LNCAP (cell line): ENCODE measurements at regions not wholly inside any gene's neighbourhood (a gene's known extent, or its start where the extent isn't known, plus 50 kb on each side); places are given as distances from the start of the nearest gene placed in this dataset.

ENCODE experiments used
- CTCF ChIP-seq: fragments of 450-650 bp; IDR thresholded peaks from 2 replicates; pipeline ENCODE4 v1.5.1; 2017; ENCODE audit warnings: mild to moderate bottlenecking

- TF ChIP-seq CTCF = no peak
These were observed 284.6 kb upstream of the ELAC2 start for GRCh38 chr17:13302419-13302818.

GRCh38 chr17:13297183-13297582 lies 279.4 kb upstream of the ELAC2 start:
- TF ChIP-seq CTCF = no peak

- no peak for TF ChIP-seq CTCF
These were observed 275.6 kb upstream of the ELAC2 start for GRCh38 chr17:13293421-13293820.

GRCh38 chr17:13292291-13292690 lies 274.5 kb upstream of the ELAC2 start:
- no peak for TF ChIP-seq CTCF

GRCh38 chr17:13288248-13288647 lies 270.4 kb upstream of the ELAC2 start:
- TF ChIP-seq CTCF = no peak

- TF ChIP-seq CTCF = no peak
These were observed 269.4 kb upstream of the ELAC2 start for GRCh38 chr17:13287226-13287625.

- no peak for TF ChIP-seq CTCF
These were observed 265.8 kb upstream of the ELAC2 start for GRCh38 chr17:13283606-13284005.

- TF ChIP-seq CTCF = no peak
These were observed 263.8 kb upstream of the ELAC2 start for GRCh38 chr17:13281626-13282025.
